ENCODE measurements at regions not wholly inside any gene's neighbourhood (a gene's known extent, or its start where the extent isn't known, plus 50 kb on each side); places are given as distances from the start of the nearest gene placed in this dataset.

DNA sequence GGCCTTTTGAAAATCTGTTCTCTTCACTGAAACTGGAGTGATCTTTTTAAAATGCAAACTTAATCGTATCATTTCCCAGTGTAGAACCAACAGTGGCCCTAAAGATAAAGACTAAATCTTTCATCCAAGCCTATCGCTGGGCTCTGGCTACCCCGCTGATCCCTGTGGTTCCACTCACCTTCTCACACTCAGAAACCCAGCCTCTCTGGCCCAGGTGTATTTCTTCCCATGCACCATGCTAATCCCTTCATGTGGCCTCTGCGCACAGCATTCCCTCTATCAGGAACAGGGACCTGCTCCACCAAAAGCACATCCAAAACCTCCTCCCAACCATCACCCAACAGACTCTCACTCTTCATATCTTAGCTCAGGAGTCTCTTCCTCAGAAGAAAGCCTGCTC lies 214.1 kb upstream of the DAPK1 start:
- H3K27ac ChIP-seq: no peak overlapping the region
- DNase-seq (ENCODE audit: low spot score in 2 of 2): no peak
- TF ChIP-seq POLR2AphosphoS5 (IDR thresholded peaks at IDR 0.05): no peak
- H3K9me3 ChIP-seq: no peaks in the 10 kb centered on the region
- H3K27me3 ChIP-seq: no peaks in the 10 kb centered on the region
- no peaks in the 10 kb centered on the region for H3K36me3 ChIP-seq
- no peak overlapping the region for H3K4me3 ChIP-seq
- H3K4me1 ChIP-seq: no peaks in the 10 kb centered on the region
- 94% methylated on average over 4 of the region's 4 CpGs for WGBS

DNA sequence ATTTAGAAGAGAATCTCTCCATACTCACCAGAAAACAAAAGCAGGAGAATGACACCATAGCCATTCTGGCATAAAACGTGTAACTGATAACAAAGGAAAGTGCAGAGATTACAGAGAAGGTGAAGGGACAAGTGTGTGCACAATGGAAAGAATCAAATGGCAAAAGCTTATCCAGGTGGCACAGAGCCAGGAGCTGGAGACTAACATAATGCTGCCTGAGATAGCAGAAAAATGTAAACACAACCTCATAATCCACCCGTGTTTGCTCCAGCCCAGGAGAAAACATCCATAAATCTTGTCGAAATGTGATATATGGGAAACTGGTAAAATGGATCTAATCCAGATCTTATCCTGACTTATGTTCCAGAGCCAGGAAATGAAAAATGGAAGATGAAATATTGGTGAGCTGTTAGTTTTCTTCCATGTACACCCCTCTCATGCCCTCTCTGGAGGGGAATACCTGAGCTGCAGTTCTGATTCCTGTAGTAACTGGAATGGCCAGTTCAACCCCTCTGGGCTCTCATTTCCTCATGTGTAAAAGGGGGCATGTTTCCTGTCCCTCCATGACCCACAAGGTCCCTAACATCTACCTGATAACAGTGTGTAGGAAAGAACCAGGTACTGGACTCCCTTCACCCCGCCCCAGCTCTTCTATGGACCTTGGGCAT lies 212.3 kb upstream of the DAPK1 start:
- Histone ChIP-seq H3K4me3 (no peak overlapping the region), H3K27me3 (no peaks in the 10 kb centered on the region), H3K4me1 (no peaks in the 10 kb centered on the region), H3K27ac (no peak overlapping the region), H3K9me3 (no peaks in the 10 kb centered on the region), H3K36me3 (no peaks in the 10 kb centered on the region)
- WGBS: 50% methylated on average over 4 of the region's 4 CpGs
- DNase-seq (ENCODE audit: low spot score in 2 of 2): no peak
- TF ChIP-seq EP300 (IDR thresholded peaks at IDR 0.05): no peak
- no peak for TF ChIP-seq CTCF (IDR thresholded peaks at IDR 0.05)
- TF ChIP-seq POLR2A (IDR thresholded peaks at IDR 0.05): no peak
- no peak for TF ChIP-seq POLR2AphosphoS5 (IDR thresholded peaks at IDR 0.05)

GRCh38 chr9:87286506-87286905 lies 211.2 kb upstream of the DAPK1 start:
- no peaks in the 10 kb centered on the region for H3K9me3 ChIP-seq
- no peak for TF ChIP-seq POLR2AphosphoS5 (IDR thresholded peaks at IDR 0.05)
- TF ChIP-seq POLR2A (IDR thresholded peaks at IDR 0.05): no peak
- TF ChIP-seq EP300 (IDR thresholded peaks at IDR 0.05): no peak
- no peak for TF ChIP-seq CTCF (IDR thresholded peaks at IDR 0.05)
- H3K27me3 ChIP-seq: no peaks in the 10 kb centered on the region
- DNase-seq (ENCODE audit: low spot score in 2 of 2): no peak
- no peak overlapping the region for H3K27ac ChIP-seq
- H3K4me3 ChIP-seq: no peak overlapping the region
- H3K4me1 ChIP-seq: no peaks in the 10 kb centered on the region
- H3K36me3 ChIP-seq: no peaks in the 10 kb centered on the region

- Histone ChIP-seq H3K4me1 (no peaks in the 10 kb centered on the region), H3K27me3 (no peaks in the 10 kb centered on the region), H3K4me3 (no peak overlapping the region), H3K36me3 (no peaks in the 10 kb centered on the region), H3K9me3 (no peaks in the 10 kb centered on the region), H3K27ac (no peak overlapping the region)
- WGBS: 58% methylated on average over 4 of the region's 4 CpGs
- TF ChIP-seq EP300 (IDR thresholded peaks at IDR 0.05) (no peak), POLR2AphosphoS5 (IDR thresholded peaks at IDR 0.05) (no peak), POLR2A (IDR thresholded peaks at IDR 0.05) (no peak), CTCF (IDR thresholded peaks at IDR 0.05) (no peak)
- no peak for DNase-seq (ENCODE audit: low spot score in 2 of 2)
Observed at GRCh38 chr9:87290241-87291052, 207.2 kb upstream of the DAPK1 start.

DNA sequence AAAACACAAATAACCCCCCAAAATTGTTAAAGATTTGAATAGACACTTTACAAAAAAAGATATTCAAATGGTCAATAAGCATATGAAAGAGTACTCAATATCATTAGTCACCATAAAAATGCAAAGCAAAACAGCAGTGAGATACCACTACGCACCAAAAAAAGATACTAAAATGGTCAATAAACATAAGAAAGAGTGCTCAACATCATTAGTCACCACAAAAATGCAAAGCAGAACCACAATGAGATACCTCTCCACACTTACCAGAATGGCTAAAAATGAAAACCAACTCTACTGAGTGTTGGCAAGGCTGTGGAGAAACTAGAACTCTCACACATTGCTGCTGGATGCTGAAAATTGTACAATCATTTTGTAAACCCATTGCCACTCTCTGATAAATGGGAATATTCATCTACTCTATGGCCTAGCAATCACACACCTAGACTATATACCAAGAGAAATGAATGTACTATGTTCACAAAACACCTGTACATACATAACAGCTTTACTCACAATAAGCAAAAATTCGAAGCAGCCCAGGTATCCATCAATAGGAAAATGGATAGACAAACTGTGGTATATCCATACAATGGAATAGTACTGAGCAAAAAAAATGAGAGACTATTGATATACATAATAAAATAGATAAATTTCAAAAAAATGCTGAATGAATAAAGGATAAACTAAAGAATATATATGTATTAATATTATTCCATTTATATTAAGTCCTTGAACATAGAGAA lies 205.0 kb upstream of the DAPK1 start:
- WGBS: 71% methylated on average over 2 of the region's 2 CpGs
- no peaks in the 10 kb centered on the region for H3K27me3 ChIP-seq
- TF ChIP-seq POLR2AphosphoS5 (IDR thresholded peaks at IDR 0.05) (no peak), EP300 (IDR thresholded peaks at IDR 0.05) (no peak), POLR2A (IDR thresholded peaks at IDR 0.05) (no peak), CTCF (IDR thresholded peaks at IDR 0.05) (no peak)
- no peaks in the 10 kb centered on the region for H3K4me1 ChIP-seq
- H3K9me3 ChIP-seq: no peaks in the 10 kb centered on the region
- no peak overlapping the region for H3K27ac ChIP-seq
- H3K4me3 ChIP-seq: no peak overlapping the region
- no peak for DNase-seq (ENCODE audit: low spot score in 2 of 2)
- H3K36me3 ChIP-seq: no peaks in the 10 kb centered on the region

All from suprapubic skin (tissue), 4 donors.